Adrenal gland (tissue), 9 donors: ENCODE measurements at regions not wholly inside any gene's neighbourhood (a gene's known extent, or its start where the extent isn't known, plus 50 kb on each side); places are given as distances from the start of the nearest gene placed in this dataset.

ENCODE experiments used
- DNase-seq, 7 donors: peaks; one replicate each; pipeline ENCODE4 v3.0.0-alpha.2; 2019 to 2020
- H3K27ac ChIP-seq, 5 donors: fragments of 200-600 bp; sonication (generic) in 4 of 5; 1 replicate in 3 of 5; 2 replicates in 2 of 5; pipeline versions ENCODE4 v1.5.1 to v1.8.0; 2016 to 2020; ENCODE audit warnings: mild to moderate bottlenecking in 1 of 5
- H3K27me3 ChIP-seq: fragments of 200-600 bp; 2 replicates; pipeline ENCODE4 v1.8.0; 2021
- H3K36me3 ChIP-seq, 2 donors: fragments of 200-600 bp; replicated peaks in 1 of 2; 1 replicate in 1 of 2; 2 replicates in 1 of 2; pipeline versions ENCODE4 v1.5.1 to v1.8.0; 2018 to 2022
- H3K4me1 ChIP-seq, 2 donors: fragments of 200-600 bp; replicated peaks in 1 of 2; 1 replicate in 1 of 2; 2 replicates in 1 of 2; pipeline versions ENCODE4 v1.5.1 to v1.8.0; 2018 to 2021
- H3K4me3 ChIP-seq, 4 donors: fragments of 200-600 bp; sonication (generic) in 3 of 4; one replicate each; pipeline ENCODE4 v1.5.1; 2016 to 2018
- H3K9me3 ChIP-seq, 3 donors: fragments of 200-600 bp; sonication (generic) in 1 of 3; replicated peaks in 1 of 3; 1 replicate in 2 of 3; 2 replicates in 1 of 3; pipeline versions ENCODE4 v1.5.1 to v1.8.0; 2016 to 2021
- CTCF ChIP-seq, 6 experiments: fragments of 450-650 bp in 4 of 6; fragments of 200-600 bp in 2 of 6; sonication (generic) in 1 of 6; IDR thresholded peaks; 1 replicate in 5 of 6; 2 replicates in 1 of 6; pipeline versions ENCODE4 v1.5.1 to v1.8.0; 2016 to 2021; ENCODE audit warnings: antibody characterized with exemption in 6 of 6, mild to moderate bottlenecking in 2 of 6, moderate library complexity in 1 of 6
- POLR2A ChIP-seq, 2 donors: fragments of 450-650 bp; IDR thresholded peaks; one replicate each; pipeline ENCODE4 v1.6.1; 2017; ENCODE audit warnings: antibody characterized with exemption in 2 of 2, mild to moderate bottlenecking in 2 of 2, moderate library complexity in 1 of 2
- WGBS, 4 donors: extraction: QIAGEN DNeasy Blood & Tissue Kit in 2 of 4; methylation state at CpG; one replicate each; pipeline versions ENCODE4 v1.1.5 to v1.1.7; 2013 to 2017; 5-methylcytosine and 5-hydroxymethylcytosine counted together
- intact Hi-C, 2 donors: fragments of 100-400 bp; cut with DNase I; formaldehyde crosslinking; loops; one replicate each; pipeline versions ENCODE4 v1.14.1 to v1.15.0; 2022 to 2023
- donor health status: healthy with polysubstance abuse.
- donor health status: Bipolar disorder and iron deficiency.
- donor health status: DM: yes; HTN: yes; CAD: no.
- donor health status: DM: no; HTN: no; CAD: no.
- donor health status: DM: no; HTN: no; CAD: no.

GRCh38 chr16:64542152-64542551 is 579.7 kb downstream of the CDH11 start:
- no peak for DNase-seq
- TF ChIP-seq POLR2A (IDR thresholded peaks at IDR 0.05) (no peak), CTCF (IDR thresholded peaks at IDR 0.05) (no peak)
- Histone ChIP-seq H3K36me3 (no peaks in the 10 kb centered on the region), H3K4me3 (no peak overlapping the region), H3K9me3 (no peaks in the 10 kb centered on the region), H3K27me3 (no peaks in the 10 kb centered on the region), H3K4me1 (no peaks in the 10 kb centered on the region), H3K27ac (no peak overlapping the region)
- intact Hi-C loops: no loop called here
- WGBS, 4 donors: 87 to 92% (median 92%) methylated on average over 2 of the region's 2 CpGs

GRCh38 chr16:64541621-64542020 is 580.2 kb downstream of the CDH11 start:
- Histone ChIP-seq H3K36me3 (no peaks in the 10 kb centered on the region), H3K9me3 (no peaks in the 10 kb centered on the region), H3K4me1 (no peaks in the 10 kb centered on the region), H3K27me3 (no peaks in the 10 kb centered on the region), H3K27ac (no peak overlapping the region), H3K4me3 (no peak overlapping the region)
- TF ChIP-seq POLR2A (IDR thresholded peaks at IDR 0.05) (no peak), CTCF (IDR thresholded peaks at IDR 0.05) (no peak)
- intact Hi-C loops: no loop called here
- no peak for DNase-seq
- WGBS, 4 donors: 59 to 72% (median 69%) methylated on average over 2 of the region's 2 CpGs

- 43 to 69% (median 65%) methylated on average over 3 of the region's 3 CpGs for WGBS, 4 donors
- H3K4me3 ChIP-seq: no peak overlapping the region
- intact Hi-C loops: no loop called here
- TF ChIP-seq POLR2A (IDR thresholded peaks at IDR 0.05) (no peak), CTCF (IDR thresholded peaks at IDR 0.05) (no peak)
- no peaks in the 10 kb centered on the region for H3K27me3 ChIP-seq
- no peak overlapping the region for H3K27ac ChIP-seq
- H3K4me1 ChIP-seq: no peaks in the 10 kb centered on the region
- no peaks in the 10 kb centered on the region for H3K36me3 ChIP-seq
- DNase-seq: no peak
- no peaks in the 10 kb centered on the region for H3K9me3 ChIP-seq
These were observed 581.4 kb downstream of the CDH11 start for GRCh38 chr16:64540434-64540833.

- Histone ChIP-seq H3K4me3 (no peak overlapping the region), H3K27ac (no peak overlapping the region), H3K27me3 (no peaks in the 10 kb centered on the region), H3K36me3 (no peaks in the 10 kb centered on the region), H3K9me3 (no peaks in the 10 kb centered on the region), H3K4me1 (no peaks in the 10 kb centered on the region)
- DNase-seq: no peak
- TF ChIP-seq POLR2A (IDR thresholded peaks at IDR 0.05) (no peak), CTCF (IDR thresholded peaks at IDR 0.05) (no peak)
- WGBS, 4 donors: 82 to 92% (median 88%) methylated on average over 2 to 4 of the region's 4 CpGs
- intact Hi-C loops: no loop called here
These were observed 582.0 kb downstream of the CDH11 start for GRCh38 chr16:64539811-64540371.
